Progenitor cell of endocrine pancreas (in vitro differentiated cells): ENCODE measurements at regions not wholly inside any gene's neighbourhood (a gene's known extent, or its start where the extent isn't known, plus 50 kb on each side); places are given as distances from the start of the nearest gene placed in this dataset.
A peak's percentile ranks its signal among the peaks of the same experiment; 100 is the strongest.

Source experiments
- DNase-seq: peaks from one replicate; pipeline ENCODE4 v3.0.0; 2021; ENCODE audit warnings: low spot score; ENCODE audit not compliant: unreplicated experiment
- H3K27ac Mint-ChIP-seq: 2 replicates; pipeline ENCODE4 v1.8.0; 2021; ENCODE audit warnings: mild to moderate bottlenecking, moderate library complexity, mixed read lengths
- H3K27me3 Mint-ChIP-seq: 2 replicates; pipeline ENCODE4 v1.8.0; 2021; ENCODE audit warnings: mixed read lengths
- H3K36me3 Mint-ChIP-seq: 2 replicates; pipeline ENCODE4 v1.8.0; 2022; ENCODE audit warnings: mixed read lengths; ENCODE audit not compliant: insufficient read depth
- H3K4me1 Mint-ChIP-seq: 2 replicates; pipeline ENCODE4 v1.8.0; 2021; ENCODE audit warnings: low read depth, mixed read lengths
- H3K4me3 Mint-ChIP-seq: 2 replicates; pipeline ENCODE4 v1.8.0; 2021; ENCODE audit warnings: low read depth, mild to moderate bottlenecking, moderate library complexity, mixed read lengths
- H3K9me3 Mint-ChIP-seq: 2 replicates; pipeline ENCODE4 v1.8.0; 2021; ENCODE audit warnings: low read depth, mixed read lengths
- TF ChIP-seq, protein P1 (sequence below): fragments of 200-600 bp; sonication (generic); IDR thresholded peaks from one replicate; pipeline ENCODE4 v1.5.0; 2021; ENCODE audit warnings: antibody characterized with exemption, mild to moderate bottlenecking; ENCODE audit not compliant: unreplicated experiment

GRCh38 chr6:120077489-120077888 is 727.9 kb upstream of the MAN1A1 start:
- no peak overlapping the region for H3K4me3 Mint-ChIP-seq
- TF ChIP-seq, protein P1, sequence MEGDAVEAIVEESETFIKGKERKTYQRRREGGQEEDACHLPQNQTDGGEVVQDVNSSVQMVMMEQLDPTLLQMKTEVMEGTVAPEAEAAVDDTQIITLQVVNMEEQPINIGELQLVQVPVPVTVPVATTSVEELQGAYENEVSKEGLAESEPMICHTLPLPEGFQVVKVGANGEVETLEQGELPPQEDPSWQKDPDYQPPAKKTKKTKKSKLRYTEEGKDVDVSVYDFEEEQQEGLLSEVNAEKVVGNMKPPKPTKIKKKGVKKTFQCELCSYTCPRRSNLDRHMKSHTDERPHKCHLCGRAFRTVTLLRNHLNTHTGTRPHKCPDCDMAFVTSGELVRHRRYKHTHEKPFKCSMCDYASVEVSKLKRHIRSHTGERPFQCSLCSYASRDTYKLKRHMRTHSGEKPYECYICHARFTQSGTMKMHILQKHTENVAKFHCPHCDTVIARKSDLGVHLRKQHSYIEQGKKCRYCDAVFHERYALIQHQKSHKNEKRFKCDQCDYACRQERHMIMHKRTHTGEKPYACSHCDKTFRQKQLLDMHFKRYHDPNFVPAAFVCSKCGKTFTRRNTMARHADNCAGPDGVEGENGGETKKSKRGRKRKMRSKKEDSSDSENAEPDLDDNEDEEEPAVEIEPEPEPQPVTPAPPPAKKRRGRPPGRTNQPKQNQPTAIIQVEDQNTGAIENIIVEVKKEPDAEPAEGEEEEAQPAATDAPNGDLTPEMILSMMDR = peak; percentile 9
- no peaks in the 10 kb centered on the region for H3K9me3 Mint-ChIP-seq
- DNase-seq = no peak
- no peaks in the 10 kb centered on the region for H3K27me3 Mint-ChIP-seq
- peaks cover 2% of the 10 kb centered on the region for H3K4me1 Mint-ChIP-seq
- H3K36me3 Mint-ChIP-seq = no peaks in the 10 kb centered on the region
- peak overlapping the region; percentile 58 for H3K27ac Mint-ChIP-seq

DNA sequence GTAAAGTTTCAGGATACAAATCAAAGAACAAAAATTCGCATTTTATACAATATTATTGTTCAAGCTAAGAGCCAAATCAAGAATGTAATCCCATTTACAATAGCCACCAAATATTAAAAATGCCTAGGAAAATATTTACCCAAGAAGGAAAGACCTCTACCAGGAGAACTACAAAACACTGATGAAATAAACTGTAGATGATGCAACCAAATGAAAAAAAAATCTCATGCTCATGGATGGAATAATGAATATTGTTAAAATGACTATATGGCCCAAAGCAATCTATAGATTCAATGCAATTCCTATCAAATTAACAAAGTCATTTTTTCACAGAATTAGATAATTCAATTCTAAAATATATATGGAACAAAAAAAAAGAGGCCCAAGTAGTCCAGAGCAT is 708.8 kb upstream of the MAN1A1 start:
- peaks cover 11% of the 10 kb centered on the region for H3K9me3 Mint-ChIP-seq
- no peaks in the 10 kb centered on the region for H3K36me3 Mint-ChIP-seq
- DNase-seq = no peak
- no peak overlapping the region for H3K4me3 Mint-ChIP-seq
- no peaks in the 10 kb centered on the region for H3K27me3 Mint-ChIP-seq
- no peaks in the 10 kb centered on the region for H3K4me1 Mint-ChIP-seq
- H3K27ac Mint-ChIP-seq = no peak overlapping the region
- TF ChIP-seq, protein P1 = no peak

DNA sequence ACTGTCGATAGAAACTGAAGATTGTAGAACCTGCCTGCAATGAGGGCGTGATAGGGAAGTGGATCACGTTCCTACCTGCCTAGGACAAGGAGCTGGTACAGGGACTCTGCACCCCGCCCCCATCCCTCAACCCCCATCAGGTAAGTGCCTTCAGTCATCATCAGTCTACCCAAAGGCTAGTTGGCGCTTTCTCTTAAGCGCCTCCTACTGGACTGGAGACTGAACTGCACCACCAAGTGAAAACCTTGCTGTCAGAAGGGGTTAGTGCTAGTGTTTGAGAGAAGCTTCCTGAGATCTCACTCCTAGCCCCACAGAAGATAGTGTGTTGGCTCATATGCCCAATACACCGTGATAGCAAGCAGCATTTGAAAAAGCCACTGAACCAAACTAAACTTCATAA is 706.5 kb upstream of the MAN1A1 start:
- Mint-ChIP-seq H3K9me3 (peaks cover 11% of the 10 kb centered on the region), H3K36me3 (no peaks in the 10 kb centered on the region), H3K27me3 (no peaks in the 10 kb centered on the region), H3K4me1 (no peaks in the 10 kb centered on the region), H3K27ac (no peak overlapping the region), H3K4me3 (no peak overlapping the region)
- no peak for DNase-seq
- TF ChIP-seq, protein P1 = peak; percentile 30

GRCh38 chr6:120055071-120055470 is 705.5 kb upstream of the MAN1A1 start:
- Mint-ChIP-seq H3K9me3 (peaks cover 8% of the 10 kb centered on the region), H3K4me1 (no peaks in the 10 kb centered on the region), H3K36me3 (no peaks in the 10 kb centered on the region), H3K27ac (no peak overlapping the region), H3K27me3 (no peaks in the 10 kb centered on the region), H3K4me3 (no peak overlapping the region)
- DNase-seq = no peak
- TF ChIP-seq, protein P1 = no peak

DNA sequence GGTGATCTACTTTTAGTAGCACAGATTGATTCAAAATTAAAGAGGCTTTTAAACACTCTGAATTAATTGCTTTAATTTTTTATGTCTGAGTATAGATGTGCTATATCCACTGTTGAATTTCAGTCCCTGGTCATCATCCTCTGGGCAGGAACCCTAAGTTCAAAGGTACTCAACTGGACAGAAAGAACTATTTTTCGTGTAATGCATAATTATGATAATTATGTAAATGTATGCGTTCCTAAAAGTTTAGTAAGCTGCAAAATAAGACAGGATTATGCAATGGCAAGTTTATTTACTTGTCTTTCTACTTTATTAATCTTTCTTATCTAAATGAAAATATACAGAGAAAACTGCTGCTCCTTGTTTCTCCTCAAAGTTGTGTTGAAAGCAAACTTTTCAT is 690.1 kb upstream of the MAN1A1 start:
- Mint-ChIP-seq H3K4me3 (no peak overlapping the region), H3K4me1 (peaks cover 8% of the 10 kb centered on the region), H3K9me3 (no peaks in the 10 kb centered on the region), H3K27me3 (no peaks in the 10 kb centered on the region), H3K36me3 (no peaks in the 10 kb centered on the region), H3K27ac (no peak overlapping the region)
- DNase-seq = no peak
- TF ChIP-seq, protein P1 = no peak
